HG02759 (cell line): ENCODE measurements at regions not wholly inside any gene's neighbourhood (a gene's known extent, or its start where the extent isn't known, plus 50 kb on each side); places are given as distances from the start of the nearest gene placed in this dataset.

Experiments used
- ATAC-seq: cut with Tn5 transposase; IDR thresholded peaks from one replicate; pipeline ENCODE4 v1.9.1; 2021; ENCODE audit warnings: mild to moderate bottlenecking, moderate library complexity; ENCODE audit not compliant: unreplicated experiment

DNA sequence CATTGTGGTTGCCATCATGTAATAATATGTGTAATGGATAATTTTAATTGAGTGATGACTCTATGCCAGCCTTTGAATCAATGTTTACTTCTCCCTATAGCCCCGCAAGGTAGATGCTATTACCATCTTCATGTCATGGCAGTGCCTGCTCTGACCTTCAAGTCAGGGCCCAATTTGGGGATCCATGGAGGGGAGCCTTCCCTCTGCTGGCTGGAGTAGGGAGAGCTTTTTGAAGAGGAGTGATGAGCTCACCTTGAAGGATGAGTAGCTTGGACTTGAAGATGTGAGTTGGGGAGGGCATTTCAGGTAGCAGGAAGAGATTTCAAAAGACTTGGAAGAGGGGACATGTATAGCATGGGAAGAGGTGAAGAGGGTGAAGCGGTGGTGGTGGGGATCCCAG, 189.2 kb downstream of the FOXD2 start:
- ATAC-seq = no peak

GRCh38 chr1:47627471-47628370, 189.9 kb downstream of the FOXD2 start:
- no peak for ATAC-seq

DNA sequence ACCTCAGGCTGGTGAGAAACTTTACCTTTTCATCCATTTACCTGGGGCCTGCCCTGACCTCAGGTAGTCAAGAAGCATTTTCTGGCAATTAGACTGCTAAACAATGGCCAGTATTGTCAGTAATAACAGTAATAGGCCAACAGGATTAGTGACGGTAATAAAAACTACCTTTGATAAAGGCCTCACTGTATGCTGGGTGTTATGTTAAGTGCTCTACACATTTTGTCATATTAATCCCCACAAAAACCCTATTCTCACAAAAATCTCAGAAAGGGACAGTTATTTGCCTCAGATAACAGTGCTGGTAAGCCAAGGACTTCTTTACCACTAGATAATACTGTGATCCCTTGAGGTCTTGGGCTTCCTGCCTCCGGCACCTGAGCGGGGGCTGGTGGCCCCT, 191.4 kb downstream of the FOXD2 start:
- ATAC-seq = no peak

GRCh38 chr1:47630346-47630745, 192.5 kb downstream of the FOXD2 start:
- no peak for ATAC-seq

DNA sequence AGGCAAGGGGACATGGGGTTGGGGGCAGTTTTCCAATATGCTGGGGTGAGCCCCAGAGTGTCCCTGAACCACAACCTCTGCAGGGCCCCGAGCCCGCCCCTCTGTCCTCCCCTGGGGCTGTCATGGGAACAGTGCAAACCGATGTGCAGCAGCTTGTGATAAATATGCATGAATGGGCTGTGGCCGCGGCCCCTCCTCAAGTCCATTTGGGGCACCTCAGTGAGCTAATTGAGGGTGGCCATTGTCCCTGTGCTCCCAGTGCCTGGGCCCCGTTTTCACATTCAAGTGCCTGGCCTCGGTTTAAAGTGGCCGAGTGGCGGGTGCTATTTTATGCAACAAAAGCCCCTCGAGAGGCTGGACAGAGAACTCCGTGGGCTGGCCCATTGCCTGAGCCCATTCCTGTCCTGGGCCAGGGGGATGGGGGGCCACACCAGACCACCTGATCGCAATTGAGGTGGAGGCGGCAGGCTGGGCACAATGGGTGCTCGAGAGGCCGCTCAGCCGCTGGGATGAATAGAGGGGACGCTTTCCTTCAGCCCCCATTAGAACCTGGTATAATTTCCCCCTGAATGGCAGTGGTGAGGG, 193.7 kb downstream of the FOXD2 start:
- no peak for ATAC-seq

DNA sequence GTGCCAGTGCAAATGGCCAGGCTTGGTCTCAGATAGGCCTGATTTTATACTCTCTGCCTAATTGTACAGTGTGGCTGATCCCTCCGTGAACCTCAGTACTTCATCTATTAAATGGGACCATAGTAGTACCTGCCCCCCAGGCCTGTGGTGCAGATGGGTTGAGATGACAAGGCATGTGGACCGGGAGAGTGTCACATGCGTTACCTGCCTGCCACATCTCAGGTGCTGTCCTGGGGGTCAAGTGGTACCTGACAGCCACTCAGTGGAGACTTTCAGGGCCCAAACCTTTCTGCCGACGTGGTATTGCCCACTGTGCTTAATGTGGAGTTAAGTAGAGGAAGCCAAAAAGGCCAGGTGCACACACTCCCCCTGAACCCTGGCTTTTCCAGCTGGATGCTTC, 197.3 kb downstream of the FOXD2 start:
- no peak for ATAC-seq

DNA sequence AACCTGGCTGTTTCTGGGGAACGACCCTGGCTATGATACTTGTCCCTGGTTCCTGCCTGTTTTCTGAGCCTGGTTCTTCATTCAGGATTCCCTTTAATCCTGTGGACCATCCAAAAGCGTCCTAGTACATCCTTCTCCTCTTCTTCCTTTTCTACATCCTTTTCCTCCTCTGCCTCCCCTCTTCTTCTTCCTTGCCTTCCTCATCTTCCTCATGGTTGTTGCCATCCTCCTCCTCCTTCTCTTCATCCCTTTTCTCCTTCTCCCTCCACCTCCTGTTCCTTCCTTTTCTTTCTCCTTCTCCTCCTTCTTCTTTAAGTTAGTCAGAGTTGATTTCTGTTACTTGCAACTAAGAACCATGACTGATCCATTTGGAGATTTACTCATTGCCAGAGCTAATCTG, 197.8 kb downstream of the FOXD2 start:
- ATAC-seq = no peak

- no peak for ATAC-seq
Observed at GRCh38 chr1:47637111-47637685, 199.4 kb downstream of the FOXD2 start.

DNA sequence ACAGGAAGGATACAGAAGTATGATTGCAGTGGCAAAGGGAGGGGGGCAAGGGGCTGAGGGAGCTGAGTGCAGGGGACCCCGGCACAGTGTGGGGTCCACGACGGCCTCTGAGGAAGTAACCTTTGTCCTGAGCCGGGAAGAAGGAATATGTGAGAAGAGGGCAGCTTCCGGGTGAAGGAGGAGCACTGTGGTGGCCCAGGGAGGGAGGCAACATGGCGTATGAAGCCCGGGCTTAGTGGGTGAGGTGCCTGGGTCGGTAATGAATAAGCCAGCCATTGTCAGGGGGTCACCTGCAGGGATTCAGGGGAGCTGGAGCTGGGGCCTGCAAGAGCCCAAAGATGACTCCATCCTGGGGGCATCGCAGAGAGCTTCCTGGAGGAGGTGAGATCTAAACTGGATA, 200.4 kb downstream of the FOXD2 start:
- ATAC-seq = no peak

DNA sequence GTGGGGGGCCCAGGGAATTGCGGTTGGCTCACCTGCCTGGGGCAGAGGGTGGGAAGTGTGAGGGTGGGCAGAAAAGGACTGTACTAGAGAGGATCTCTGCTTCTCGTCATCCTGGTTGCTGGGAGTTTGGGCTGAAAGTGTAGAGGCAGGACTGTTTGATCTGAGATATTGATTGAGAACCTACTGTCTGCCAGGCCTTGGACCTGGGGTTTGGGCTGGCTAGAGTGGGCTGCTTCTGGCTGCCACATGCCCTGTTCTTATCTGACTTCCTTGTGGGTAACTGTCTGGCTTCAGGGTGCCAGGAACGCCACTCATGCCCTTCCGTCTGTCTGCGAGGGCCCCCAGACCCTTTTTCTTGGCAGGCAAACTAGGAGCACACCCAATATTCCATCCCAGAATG, 200.9 kb downstream of the FOXD2 start:
- ATAC-seq = no peak

- no peak for ATAC-seq
Observed at GRCh38 chr1:47643306-47644211, 205.7 kb downstream of the FOXD2 start.

- ATAC-seq = no peak
Observed at GRCh38 chr1:47644212-47644573, 206.3 kb downstream of the FOXD2 start.

DNA sequence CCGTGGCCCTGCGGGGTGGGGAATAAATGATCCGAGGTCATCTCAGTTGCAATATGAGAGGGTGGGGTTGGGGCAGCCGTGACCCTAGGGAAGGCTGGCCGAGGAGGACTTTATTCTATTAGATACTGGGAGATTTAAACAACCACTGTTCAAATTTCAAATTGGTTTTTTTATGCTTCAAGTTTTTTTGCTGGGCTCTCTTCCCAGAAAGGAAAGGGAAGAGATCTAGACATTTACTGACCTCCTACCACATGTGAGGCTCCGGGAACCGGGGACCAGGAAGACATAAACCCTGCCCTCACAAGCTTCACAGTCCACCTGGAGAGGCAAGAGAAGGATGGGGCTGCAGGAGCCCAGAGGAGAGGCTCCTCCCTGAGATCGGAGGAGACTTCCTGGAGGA, 207.3 kb downstream of the FOXD2 start:
- ATAC-seq = no peak

DNA sequence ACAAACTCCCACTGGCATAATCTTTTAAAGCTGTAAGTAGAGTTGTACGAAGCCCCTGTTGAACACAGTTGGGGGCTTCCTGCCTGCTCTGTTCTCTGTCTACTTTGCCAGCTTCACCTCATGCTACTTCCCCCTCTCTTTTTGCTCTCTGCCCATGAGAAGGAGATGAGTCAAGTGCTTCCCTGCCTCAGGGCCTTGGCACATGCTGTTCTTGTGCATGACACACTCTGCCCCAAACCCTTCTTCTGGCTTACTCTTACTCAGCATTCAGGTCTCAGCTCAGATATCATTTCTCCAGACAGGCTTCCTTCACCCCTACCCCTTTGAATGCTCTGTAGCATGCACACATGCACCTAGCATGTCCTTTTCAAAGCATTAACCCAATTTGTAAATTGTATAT, 208.8 kb downstream of the FOXD2 start:
- no peak for ATAC-seq

DNA sequence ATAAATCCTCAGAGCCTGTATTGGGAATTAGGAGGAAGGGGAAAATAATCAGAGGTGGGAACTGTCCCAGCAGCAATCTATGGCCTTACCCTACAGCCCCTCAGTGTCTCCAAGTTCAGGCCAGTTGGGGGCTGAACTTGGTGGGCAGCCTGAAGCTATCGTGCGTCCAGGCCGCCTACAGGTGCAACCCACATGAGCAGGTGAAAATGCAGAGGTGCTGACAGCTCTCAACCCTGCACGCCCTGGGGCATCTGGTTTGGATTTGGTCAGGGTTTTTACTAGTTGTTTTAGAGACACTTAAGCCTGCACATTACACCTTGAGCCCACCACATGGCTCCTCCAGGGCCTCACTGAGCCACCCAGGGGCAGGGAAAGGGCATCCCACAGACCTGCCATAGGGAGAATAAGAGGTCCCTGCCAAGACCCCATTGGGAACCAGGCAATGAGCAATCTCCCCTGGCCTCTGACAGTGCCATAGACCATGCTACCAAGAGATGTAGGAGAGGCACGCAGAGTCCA, 209.5 kb downstream of the FOXD2 start:
- no peak for ATAC-seq

- ATAC-seq = no peak
Observed at GRCh38 chr1:47650205-47650604, 212.4 kb downstream of the FOXD2 start.

DNA sequence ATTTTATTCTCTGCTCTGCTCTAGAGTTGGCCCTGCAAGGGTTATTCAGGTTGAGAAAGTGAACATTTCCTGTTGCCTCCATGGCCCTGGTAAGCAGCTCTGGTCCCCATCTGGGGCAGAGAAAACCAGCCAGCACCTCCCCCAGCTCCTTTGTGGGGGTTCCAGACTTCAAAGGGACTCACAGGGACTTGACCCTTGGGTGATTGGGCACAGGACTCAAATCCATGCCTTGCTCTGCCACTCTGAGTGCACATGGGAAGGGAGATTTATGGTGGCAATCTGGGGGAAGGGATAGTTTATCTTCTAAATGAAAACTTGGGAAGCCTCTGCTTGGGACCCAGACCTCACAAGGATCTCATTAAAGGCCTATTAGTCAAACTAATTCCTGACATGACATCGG, 212.8 kb downstream of the FOXD2 start:
- no peak for ATAC-seq

DNA sequence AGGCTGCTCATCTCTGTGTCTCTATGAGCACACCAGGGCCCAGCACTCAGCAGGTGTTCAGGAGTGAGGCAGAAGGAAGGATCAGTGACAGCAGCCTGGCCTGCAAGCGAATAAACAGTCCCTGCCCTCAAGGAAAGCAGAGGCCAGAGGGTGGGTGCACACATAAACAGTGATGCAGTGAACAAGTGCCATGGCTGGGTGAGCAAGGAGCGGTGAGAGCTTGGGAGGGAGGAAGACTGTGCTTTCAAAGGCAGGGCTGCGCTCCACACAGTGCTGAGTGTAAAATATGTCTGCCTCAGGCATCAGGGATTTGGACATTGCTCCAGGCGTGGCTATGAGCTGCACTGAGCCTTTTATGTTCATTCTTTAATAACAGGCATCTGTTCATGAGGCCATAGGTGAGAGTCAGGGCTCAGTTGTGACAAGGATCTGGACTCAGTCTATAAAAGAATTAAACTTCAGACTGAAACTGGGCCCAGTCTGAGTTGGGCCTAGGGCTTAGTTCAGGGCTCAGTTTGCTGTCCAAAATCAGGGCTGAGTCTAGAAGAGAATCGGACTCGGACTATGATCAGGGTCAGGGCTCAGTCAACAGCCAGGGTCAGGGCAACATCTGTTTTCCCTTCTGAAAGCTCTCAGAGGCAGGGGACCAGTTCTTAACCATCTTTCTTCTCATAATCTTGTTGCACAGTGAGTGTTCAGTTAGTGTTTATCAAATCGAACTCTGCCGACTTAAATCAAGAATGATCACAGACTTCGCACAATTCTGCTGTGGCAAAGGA, 213.7 kb downstream of the FOXD2 start:
- ATAC-seq = no peak

- ATAC-seq = no peak
Observed at GRCh38 chr1:47655521-47656300, 217.9 kb downstream of the FOXD2 start.
